Tibial nerve (tissue), 3 donors: ENCODE measurements at regions not wholly inside any gene's neighbourhood (a gene's known extent, or its start where the extent isn't known, plus 50 kb on each side); places are given as distances from the start of the nearest gene placed in this dataset.

Experiments used
- EP300 ChIP-seq, 2 donors: sonication (generic); formaldehyde crosslinking; IDR thresholded peaks; one replicate each; pipeline ENCODE4 v1.6.1; 2017; ENCODE audit warnings: antibody characterized with exemption in 2 of 2, mild to moderate bottlenecking in 1 of 2
- POLR2A ChIP-seq, 2 donors: fragments of 450-650 bp; IDR thresholded peaks; one replicate each; pipeline ENCODE4 v1.6.1; 2017; ENCODE audit warnings: antibody characterized with exemption in 2 of 2, mild to moderate bottlenecking in 2 of 2, moderate library complexity in 2 of 2

DNA sequence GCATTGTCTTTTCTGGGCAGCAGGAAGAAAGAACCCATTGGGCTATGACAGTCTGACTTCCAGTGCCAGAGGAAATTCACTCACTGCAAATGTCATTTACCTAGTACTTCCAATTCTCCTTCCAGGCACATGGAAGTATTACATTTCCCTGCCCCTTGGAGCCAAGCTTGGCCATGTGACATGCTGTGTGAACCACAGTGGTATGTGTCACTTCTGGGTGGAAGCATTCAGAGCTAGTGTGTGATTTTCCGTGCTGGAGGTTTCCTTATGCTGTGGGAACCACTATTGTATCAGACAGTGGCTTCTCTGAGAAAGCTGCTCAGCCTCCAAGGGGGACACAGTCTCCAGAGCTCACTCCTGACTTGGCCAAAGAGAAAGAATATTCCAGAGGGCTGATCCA lies 387.6 kb downstream of the CDC5L start:
- TF ChIP-seq POLR2A (IDR thresholded peaks at IDR 0.05) = no peak
- no peak for TF ChIP-seq EP300 (IDR thresholded peaks at IDR 0.05)
